OCI-LY1 (cell line): ENCODE measurements at regions not wholly inside any gene's neighbourhood (a gene's known extent, or its start where the extent isn't known, plus 50 kb on each side); places are given as distances from the start of the nearest gene placed in this dataset.

Source experiments
- H2AFZ ChIP-seq: fragments of 200-600 bp; sonication (generic), shearing (Covaris generic); 2 replicates; pipeline ENCODE4 v1.6.0; 2014; ENCODE audit warnings: antibody characterized with exemption, mild to moderate bottlenecking, low read length
- H3F3A ChIP-seq: fragments of 200-600 bp; sonication (generic), shearing (Covaris generic); 2 replicates; pipeline ENCODE4 v1.6.0; 2014; ENCODE audit warnings: mild to moderate bottlenecking, antibody characterized with exemption, low read length, moderate library complexity; ENCODE audit not compliant: insufficient read depth
- H3K27ac ChIP-seq: fragments of 200-600 bp; sonication (generic); 2 replicates; pipeline ENCODE4 v1.5.1; 2014; ENCODE audit warnings: low read length, mixed run types, mild to moderate bottlenecking, low read depth; ENCODE audit not compliant: poor library complexity, severe bottlenecking
- H3K27me3 ChIP-seq: fragments of 200-600 bp; sonication (generic); 2 replicates; pipeline ENCODE4 v1.6.0; 2014; ENCODE audit warnings: antibody characterized with exemption, mild to moderate bottlenecking, low read length, moderate library complexity; ENCODE audit not compliant: insufficient read depth
- H3K36me3 ChIP-seq: fragments of 200-600 bp; sonication (generic); 2 replicates; pipeline ENCODE4 v1.6.1; 2014; ENCODE audit warnings: mild to moderate bottlenecking, antibody characterized with exemption, low read length, moderate library complexity, mixed read lengths; ENCODE audit not compliant: insufficient read depth
- H3K4me1 ChIP-seq: fragments of 200-600 bp; sonication (generic); 2 replicates; pipeline ENCODE4 v1.5.1; 2014; ENCODE audit warnings: mild to moderate bottlenecking, low read length, moderate library complexity; ENCODE audit not compliant: insufficient read depth, severe bottlenecking
- H3K4me2 ChIP-seq: fragments of 200-600 bp; sonication (generic), shearing (Covaris generic); 2 replicates; pipeline ENCODE4 v1.6.1; 2014; ENCODE audit warnings: low read length
- H3K4me3 ChIP-seq: fragments of 200-600 bp; sonication (generic); 2 replicates; pipeline ENCODE4 v1.5.1; 2014; ENCODE audit warnings: low read length, low read depth, mild to moderate bottlenecking, mixed read lengths; ENCODE audit not compliant: poor library complexity, severe bottlenecking
- H3K79me2 ChIP-seq: fragments of 200-600 bp; shearing (Covaris generic); 2 replicates; pipeline ENCODE4 v1.6.1; 2016; ENCODE audit warnings: mixed run types, low read length, mixed read lengths; ENCODE audit not compliant: insufficient read depth
- H3K9ac ChIP-seq: fragments of 200-600 bp; sonication (generic), shearing (Covaris generic); 2 replicates; pipeline ENCODE4 v1.6.1; 2014; ENCODE audit warnings: mild to moderate bottlenecking, low read length, mixed read lengths
- H3K9me2 ChIP-seq: fragments of 200-600 bp; sonication (generic), shearing (Covaris generic); 2 replicates; pipeline ENCODE4 v1.6.1; 2014; ENCODE audit warnings: low read depth, mild to moderate bottlenecking, low read length, mixed read lengths
- H3K9me3 ChIP-seq: fragments of 200-600 bp; shearing (Covaris generic); 2 replicates; pipeline ENCODE4 v1.6.1; 2014; ENCODE audit warnings: low read length, mixed read lengths
- H4K20me1 ChIP-seq: fragments of 200-600 bp; sonication (generic), shearing (Covaris generic); 2 replicates; pipeline ENCODE4 v1.6.0; 2016; ENCODE audit warnings: mild to moderate bottlenecking, low read length; ENCODE audit not compliant: insufficient read depth
- CTCF ChIP-seq: fragments of 200-600 bp; sonication (generic), shearing (Covaris generic); IDR thresholded peaks from 2 replicates; pipeline ENCODE4 v1.5.1; 2017; ENCODE audit warnings: mild to moderate bottlenecking, antibody characterized with exemption, low read length, moderate library complexity, mixed read lengths
- EZH2 ChIP-seq: fragments of 200-600 bp; sonication (generic), shearing (Covaris generic); IDR thresholded peaks from 2 replicates; pipeline ENCODE4 v1.8.0; 2017; ENCODE audit warnings: borderline replicate concordance, mixed run types, mild to moderate bottlenecking, antibody characterized with exemption, low read length, moderate library complexity, mixed read lengths

DNA sequence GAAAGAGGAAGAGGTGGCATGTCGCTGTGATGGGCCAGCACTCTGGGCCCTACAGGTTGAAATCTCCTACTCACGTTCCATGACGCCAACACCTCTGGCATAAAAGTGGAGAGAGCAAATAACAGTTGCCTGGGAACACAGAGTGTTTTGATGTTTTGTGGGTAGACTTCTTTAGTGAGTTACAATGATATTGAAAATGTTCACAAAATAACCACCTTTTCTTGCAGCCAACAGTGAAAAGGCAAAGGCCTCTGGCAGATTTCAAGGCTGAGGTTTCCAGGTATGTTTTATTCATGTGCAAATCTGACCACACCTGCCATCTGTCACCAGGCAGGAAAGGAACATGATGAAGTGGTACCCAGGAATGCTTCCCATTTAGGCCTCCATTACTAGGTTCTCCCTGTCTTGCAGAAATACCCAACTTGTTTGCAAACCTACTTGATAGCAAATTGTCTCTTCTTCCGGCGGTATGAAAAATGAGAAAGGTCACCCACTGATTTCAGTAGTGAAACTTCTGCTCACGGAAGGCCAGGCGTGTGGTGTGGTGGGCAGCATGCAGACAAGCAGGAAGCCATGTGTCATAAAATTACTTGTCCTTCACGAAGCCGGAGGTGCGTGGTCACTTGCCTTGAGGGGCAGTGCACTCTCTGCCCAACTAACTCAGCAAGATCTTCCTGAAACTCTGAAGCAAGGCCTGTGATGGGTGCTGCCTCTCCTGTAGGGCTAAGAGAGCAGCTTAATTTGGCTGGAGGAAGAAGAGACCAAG is 299.1 kb upstream of the PRDM1 start:
- H3K4me1 ChIP-seq: peaks cover 10% of the 10 kb centered on the region
- H3K79me2 ChIP-seq: no peaks in the 10 kb centered on the region
- no peak for TF ChIP-seq EZH2
- no peak for TF ChIP-seq CTCF
- H3K9me3 ChIP-seq: no peaks in the 10 kb centered on the region
- no peaks in the 10 kb centered on the region for H4K20me1 ChIP-seq
- no peak overlapping the region for H3K27ac ChIP-seq
- H3K4me3 ChIP-seq: no peak overlapping the region
- no peaks in the 10 kb centered on the region for H3K9me2 ChIP-seq
- no peak overlapping the region for H3K4me2 ChIP-seq
- no peaks in the 10 kb centered on the region for H3K36me3 ChIP-seq
- H2AFZ ChIP-seq: no peak overlapping the region
- no peaks in the 10 kb centered on the region for H3F3A ChIP-seq
- 0 out of 2 replicates have a peak, but pooled peaks cover 4% of the 10 kb centered on the region for H3K27me3 ChIP-seq
- no peak overlapping the region for H3K9ac ChIP-seq

GRCh38 chr6:105786449-105786848 is 299.7 kb upstream of the PRDM1 start:
- no peak for TF ChIP-seq EZH2
- TF ChIP-seq CTCF: no peak
- H3F3A ChIP-seq: no peaks in the 10 kb centered on the region
- no peaks in the 10 kb centered on the region for H3K9me2 ChIP-seq
- H3K79me2 ChIP-seq: no peaks in the 10 kb centered on the region
- H3K36me3 ChIP-seq: no peaks in the 10 kb centered on the region
- no peak overlapping the region for H3K4me3 ChIP-seq
- H2AFZ ChIP-seq: no peak overlapping the region
- no peak overlapping the region for H3K9ac ChIP-seq
- H3K9me3 ChIP-seq: no peaks in the 10 kb centered on the region
- peaks cover 10% of the 10 kb centered on the region for H3K4me1 ChIP-seq
- H4K20me1 ChIP-seq: no peaks in the 10 kb centered on the region
- no peak overlapping the region for H3K4me2 ChIP-seq
- no peak overlapping the region for H3K27ac ChIP-seq
- 0 out of 2 replicates have a peak, but pooled peaks cover 4% of the 10 kb centered on the region for H3K27me3 ChIP-seq

DNA sequence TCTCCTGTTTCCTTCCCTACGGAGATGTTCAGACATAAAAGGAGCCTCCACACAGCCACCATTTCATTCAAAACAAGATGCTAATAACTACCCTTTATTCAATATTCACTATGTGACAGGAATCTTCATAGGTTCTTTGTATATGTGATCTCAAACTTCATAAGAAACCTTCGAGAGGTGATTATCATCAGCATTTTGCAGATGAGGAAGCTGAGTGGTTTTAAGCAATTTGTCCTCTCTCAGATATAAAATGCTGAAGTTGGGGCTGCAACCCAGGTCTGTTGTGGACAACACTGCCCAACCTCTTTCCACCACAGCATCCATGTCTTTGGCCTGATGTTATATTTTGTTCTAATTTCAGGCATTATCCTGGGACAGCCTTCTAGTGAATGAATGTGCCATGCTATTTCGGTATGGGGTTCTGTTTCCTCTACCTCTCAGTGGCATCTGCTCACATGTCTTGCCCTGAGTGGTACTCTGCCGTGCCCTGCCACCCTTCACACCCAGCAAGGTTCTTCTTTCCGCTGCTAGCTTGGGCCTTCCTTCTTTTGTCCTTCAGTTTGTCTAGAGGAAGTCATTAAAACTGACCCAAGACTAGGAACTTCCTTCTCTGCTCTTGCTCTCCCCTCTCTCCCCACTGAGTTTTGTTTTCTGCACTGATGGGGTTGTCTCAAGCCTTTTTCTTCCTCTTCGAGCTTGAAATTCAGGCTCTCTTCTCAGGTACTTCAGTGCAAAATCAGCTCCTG is 300.9 kb upstream of the PRDM1 start:
- Histone ChIP-seq H3K9me2 (no peaks in the 10 kb centered on the region), H2AFZ (no peak overlapping the region), H3K4me2 (no peak overlapping the region), H3K4me3 (no peak overlapping the region), H3K4me1 (peaks cover 10% of the 10 kb centered on the region), H3F3A (no peaks in the 10 kb centered on the region), H3K9me3 (no peaks in the 10 kb centered on the region), H3K9ac (no peak overlapping the region), H3K27ac (no peak overlapping the region), H4K20me1 (no peaks in the 10 kb centered on the region), H3K27me3 (0 out of 2 replicates have a peak, but pooled peaks cover 4% of the 10 kb centered on the region), H3K79me2 (no peaks in the 10 kb centered on the region), H3K36me3 (no peaks in the 10 kb centered on the region)
- TF ChIP-seq CTCF (no peak), EZH2 (no peak)
